Kidney (tissue), 13 donors: ENCODE measurements at regions not wholly inside any gene's neighbourhood (a gene's known extent, or its start where the extent isn't known, plus 50 kb on each side); places are given as distances from the start of the nearest gene placed in this dataset.

ENCODE experiments used
- DNase-seq, 5 donors: peaks; one replicate each; pipeline ENCODE4 v3.0.0-alpha.2; 2013 to 2020
- FAIRE-seq: peaks from 2 replicates; lab custom pipeline; 2012; peaks lifted over from hg19 to GRCh38; lab: Jason Lieb, UNC
- H3K27ac ChIP-seq, 2 donors: one replicate each; pipeline ENCODE4 v1.7.0; 2013; ENCODE audit warnings: low read depth in 2 of 2, low read length in 2 of 2, inconsistent platforms in 1 of 2
- H3K27me3 ChIP-seq: one replicate; pipeline ENCODE4 v1.7.1; 2013; ENCODE audit warnings: low read length, inconsistent platforms; ENCODE audit not compliant: control insufficient read depth, insufficient read depth
- H3K36me3 ChIP-seq, 3 donors: one replicate each; pipeline versions ENCODE4 v1.7.0 to v1.7.1; 2013; ENCODE audit warnings: low read length in 3 of 3, control low read depth in 1 of 3, inconsistent platforms in 1 of 3; ENCODE audit not compliant: insufficient read depth in 3 of 3, control insufficient read depth in 2 of 3
- H3K4me1 ChIP-seq, 3 donors: one replicate each; pipeline versions ENCODE4 v1.7.0 to v1.7.1; 2013; ENCODE audit warnings: low read length in 3 of 3, inconsistent platforms in 1 of 3, low read depth in 1 of 3; ENCODE audit not compliant: control insufficient read depth in 2 of 3, insufficient read depth in 2 of 3
- H3K4me3 ChIP-seq, 3 donors: one replicate each; pipeline versions ENCODE4 v1.7.0 to v1.8.1; 2013; ENCODE audit warnings: low read length in 3 of 3, control low read depth in 1 of 3, inconsistent platforms in 1 of 3
- H3K9ac ChIP-seq, 3 donors: one replicate each; pipeline versions ENCODE4 v1.7.0 to v1.7.1; 2013; ENCODE audit warnings: low read length in 3 of 3, control low read depth in 1 of 3, inconsistent platforms in 1 of 3
- H3K9me3 ChIP-seq, 3 donors: one replicate each; pipeline versions ENCODE4 v1.7.0 to v1.7.1; 2013; ENCODE audit warnings: low read length in 3 of 3, control low read depth in 1 of 3, inconsistent platforms in 1 of 3; ENCODE audit not compliant: control insufficient read depth in 2 of 3, insufficient read depth in 1 of 3
- CTCF ChIP-seq: IDR thresholded peaks from 3 replicates; pipeline ENCODE4 v1.5.1; 2012; ENCODE audit warnings: mild to moderate bottlenecking, moderate library complexity, borderline replicate concordance; ENCODE audit not compliant: insufficient read depth; ENCODE audit errors: extremely low read depth
- intact Hi-C: fragments of 100-400 bp; cut with DNase I; formaldehyde crosslinking; loops from one replicate; pipeline ENCODE4 v1.11.1; 2022
- donor health status: control.
- donor health status: control.
- donor health status: control.
- donor health status: control.
- donor health status: control.
- donor health status: DM: yes; HTN: yes; CAD: no.
- donor health status: Normal renal cell carcinoma (clear cell type).

- no peak for TF ChIP-seq CTCF
- Histone ChIP-seq H3K4me1 (peaks cover 0 to 5% (median 0%) of the 10 kb centered on the region in 3 donors), H3K27me3 (no peaks in the 10 kb centered on the region), H3K27ac (no peak overlapping the region), H3K36me3 (no peaks in the 10 kb centered on the region), H3K4me3 (no peak overlapping the region), H3K9me3 (no peaks in the 10 kb centered on the region), H3K9ac (no peak overlapping the region)
- DNase-seq (no peak), FAIRE-seq (no peak)
- intact Hi-C loops: no loop called here
Observed at GRCh38 chr2:105645938-105646773, 98.6 kb upstream of the NCK2 start.

GRCh38 chr2:105645031-105645937, 99.4 kb upstream of the NCK2 start:
- no peak for FAIRE-seq
- Histone ChIP-seq H3K36me3 (no peaks in the 10 kb centered on the region), H3K4me1 (peaks cover 0 to 5% (median 0%) of the 10 kb centered on the region in 3 donors), H3K27ac (no peak overlapping the region), H3K4me3 (no peak overlapping the region), H3K9ac (no peak overlapping the region), H3K9me3 (no peaks in the 10 kb centered on the region), H3K27me3 (no peaks in the 10 kb centered on the region)
- intact Hi-C loops: no loop called here
- DNase-seq: no peak
- TF ChIP-seq CTCF: no peak

- H3K4me3 ChIP-seq: peak overlapping the region in 2 of 3 donors; percentile 21 to 45
- H3K4me1 ChIP-seq: peaks cover 0 to 5% (median 0%) of the 10 kb centered on the region in 3 donors
- FAIRE-seq: no peak
- TF ChIP-seq CTCF: no peak
- intact Hi-C loops: no loop called here
- H3K9ac ChIP-seq: no peak overlapping the region
- peak overlapping the region in 1 of 2 donors; percentile 28 for H3K27ac ChIP-seq
- no peaks in the 10 kb centered on the region for H3K27me3 ChIP-seq
- H3K9me3 ChIP-seq: no peaks in the 10 kb centered on the region
- no peaks in the 10 kb centered on the region for H3K36me3 ChIP-seq
- peak in 2 of 5 donors; percentile 9 to 37 for DNase-seq
Observed at GRCh38 chr2:105644174-105644980, 100.3 kb upstream of the NCK2 start.
